ENCODE measurements at regions not wholly inside any gene's neighbourhood (a gene's known extent, or its start where the extent isn't known, plus 50 kb on each side); places are given as distances from the start of the nearest gene placed in this dataset.

- H3F3A ChIP-seq (ENCODE audit: low read depth), result no peaks in the 10 kb centered on the region
- Mint-ChIP-seq H3K27me3 (ENCODE audit: insufficient read depth, low read depth) (no peaks in the 10 kb centered on the region), H3K4me3 (no peak overlapping the region), H3K27ac (no peak overlapping the region), H3K36me3 (no peaks in the 10 kb centered on the region), H3K9me3 (no peaks in the 10 kb centered on the region), H3K4me1 (peaks cover 5% of the 10 kb centered on the region)
- no peak for DNase-seq (ENCODE audit: low spot score)
- no peak overlapping the region for H3K9ac ChIP-seq
- no peaks in the 10 kb centered on the region for H3K9me3 ChIP-seq (ENCODE audit: low read depth)
- no peaks in the 10 kb centered on the region for H4K20me1 ChIP-seq (ENCODE audit: low read depth)
- no peak overlapping the region for H3K27ac ChIP-seq
- no peak overlapping the region for H3K4me2 ChIP-seq
- H3K36me3 ChIP-seq, result no peaks in the 10 kb centered on the region
- no peaks in the 10 kb centered on the region for H3K79me2 ChIP-seq (ENCODE audit: low read depth)
- no peak overlapping the region for H3K4me3 ChIP-seq
- H3K27me3 ChIP-seq, result no peaks in the 10 kb centered on the region
- no peaks in the 10 kb centered on the region for H3K4me1 ChIP-seq
- H2AFZ ChIP-seq (replicated peaks), result no peak overlapping the region
- TF ChIP-seq, protein P1, sequence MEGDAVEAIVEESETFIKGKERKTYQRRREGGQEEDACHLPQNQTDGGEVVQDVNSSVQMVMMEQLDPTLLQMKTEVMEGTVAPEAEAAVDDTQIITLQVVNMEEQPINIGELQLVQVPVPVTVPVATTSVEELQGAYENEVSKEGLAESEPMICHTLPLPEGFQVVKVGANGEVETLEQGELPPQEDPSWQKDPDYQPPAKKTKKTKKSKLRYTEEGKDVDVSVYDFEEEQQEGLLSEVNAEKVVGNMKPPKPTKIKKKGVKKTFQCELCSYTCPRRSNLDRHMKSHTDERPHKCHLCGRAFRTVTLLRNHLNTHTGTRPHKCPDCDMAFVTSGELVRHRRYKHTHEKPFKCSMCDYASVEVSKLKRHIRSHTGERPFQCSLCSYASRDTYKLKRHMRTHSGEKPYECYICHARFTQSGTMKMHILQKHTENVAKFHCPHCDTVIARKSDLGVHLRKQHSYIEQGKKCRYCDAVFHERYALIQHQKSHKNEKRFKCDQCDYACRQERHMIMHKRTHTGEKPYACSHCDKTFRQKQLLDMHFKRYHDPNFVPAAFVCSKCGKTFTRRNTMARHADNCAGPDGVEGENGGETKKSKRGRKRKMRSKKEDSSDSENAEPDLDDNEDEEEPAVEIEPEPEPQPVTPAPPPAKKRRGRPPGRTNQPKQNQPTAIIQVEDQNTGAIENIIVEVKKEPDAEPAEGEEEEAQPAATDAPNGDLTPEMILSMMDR (IDR thresholded peaks at IDR 0.05), result no peak
- TF ChIP-seq EZH2 (IDR thresholded peaks at IDR 0.05) (no peak), EZH2phosphoT487 (IDR thresholded peaks at IDR 0.05) (no peak)
These were observed 200.2 kb upstream of the TMEM196 start for GRCh38 chr7:19973581-19973980.

DNA sequence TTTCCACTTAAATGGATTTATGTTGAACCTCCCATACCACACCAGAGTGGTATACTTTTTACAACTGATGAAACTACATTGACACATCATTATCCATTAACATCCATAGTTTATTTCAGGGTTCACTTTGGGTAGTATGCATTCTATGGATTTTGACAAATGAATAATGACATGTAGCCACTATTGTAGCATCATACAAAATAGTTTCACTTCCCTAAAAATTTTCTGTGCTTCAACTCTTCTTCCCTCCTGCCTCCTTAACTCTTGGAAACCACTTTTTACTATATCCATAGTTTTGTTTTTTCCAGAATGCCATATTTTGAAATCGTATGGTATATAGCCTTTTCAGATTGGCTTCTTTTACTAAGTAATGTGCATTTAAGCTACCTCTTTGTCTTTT lies 199.5 kb upstream of the TMEM196 start:
- no peak overlapping the region for H3K27ac ChIP-seq
- no peaks in the 10 kb centered on the region for H3K36me3 ChIP-seq
- H3K4me3 Mint-ChIP-seq, result no peak overlapping the region

GRCh38 chr7:19971956-19972355 lies 198.5 kb upstream of the TMEM196 start:
- no peak overlapping the region for H3K27ac ChIP-seq
- no peaks in the 10 kb centered on the region for H3K79me2 ChIP-seq (ENCODE audit: low read depth)
- no peaks in the 10 kb centered on the region for H3K36me3 ChIP-seq
- no peak overlapping the region for H3K4me3 Mint-ChIP-seq
- peaks cover 5% of the 10 kb centered on the region for H3K4me1 Mint-ChIP-seq
- H3F3A ChIP-seq (ENCODE audit: low read depth), result no peaks in the 10 kb centered on the region
- H3K27me3 Mint-ChIP-seq (ENCODE audit: insufficient read depth, low read depth), result no peaks in the 10 kb centered on the region
- no peak overlapping the region for H3K4me3 ChIP-seq
- no peak for DNase-seq (ENCODE audit: low spot score)
- no peaks in the 10 kb centered on the region for H4K20me1 ChIP-seq (ENCODE audit: low read depth)
- no peak overlapping the region for H2AFZ ChIP-seq (replicated peaks)
- no peaks in the 10 kb centered on the region for H3K27me3 ChIP-seq
- H3K9me3 ChIP-seq (ENCODE audit: low read depth), result no peaks in the 10 kb centered on the region
- H3K9ac ChIP-seq, result no peak overlapping the region
- H3K4me1 ChIP-seq, result no peaks in the 10 kb centered on the region
- H3K4me2 ChIP-seq, result no peak overlapping the region
- no peak for TF ChIP-seq EZH2 (IDR thresholded peaks at IDR 0.05)
- TF ChIP-seq, protein P1 (IDR thresholded peaks at IDR 0.05), result no peak
- no peak for TF ChIP-seq EZH2phosphoT487 (IDR thresholded peaks at IDR 0.05)
- H3K27ac Mint-ChIP-seq, result no peak overlapping the region
- no peaks in the 10 kb centered on the region for H3K9me3 Mint-ChIP-seq
- H3K36me3 Mint-ChIP-seq, result no peaks in the 10 kb centered on the region

More for the DNA sequence above, 199.5 kb upstream of the TMEM196 start:
- Mint-ChIP-seq H3K27me3 (ENCODE audit: insufficient read depth, low read depth) (no peaks in the 10 kb centered on the region), H3K9me3 (no peaks in the 10 kb centered on the region), H3K36me3 (no peaks in the 10 kb centered on the region), H3K4me1 (peaks cover 5% of the 10 kb centered on the region), H3K27ac (no peak overlapping the region)
- no peak for TF ChIP-seq EZH2phosphoT487 (IDR thresholded peaks at IDR 0.05)
- no peak for TF ChIP-seq EZH2 (IDR thresholded peaks at IDR 0.05)
- TF ChIP-seq, protein P1 (IDR thresholded peaks at IDR 0.05), result no peak
- Histone ChIP-seq H4K20me1 (ENCODE audit: low read depth) (no peaks in the 10 kb centered on the region), H3K4me1 (no peaks in the 10 kb centered on the region), H3K27me3 (no peaks in the 10 kb centered on the region), H3K9me3 (ENCODE audit: low read depth) (no peaks in the 10 kb centered on the region), H2AFZ (replicated peaks) (no peak overlapping the region), H3F3A (ENCODE audit: low read depth) (no peaks in the 10 kb centered on the region), H3K4me3 (no peak overlapping the region), H3K79me2 (ENCODE audit: low read depth) (no peaks in the 10 kb centered on the region), H3K4me2 (no peak overlapping the region), H3K9ac (no peak overlapping the region)
- no peak for DNase-seq (ENCODE audit: low spot score)
